GM13976 (cell line): ENCODE measurements at regions not wholly inside any gene's neighbourhood (a gene's known extent, or its start where the extent isn't known, plus 50 kb on each side); places are given as distances from the start of the nearest gene placed in this dataset.

Source experiments
- DNase-seq: peaks from one replicate; pipeline ENCODE4 v3.0.0; 2012; ENCODE audit warnings: low spot score
- in situ Hi-C: fragments of 300-500 bp; cut with MboI; formaldehyde crosslinking; loops from one replicate; pipeline ENCODE4 v1.12.0; 2022; ENCODE audit warnings: low sequenced_read_pairs, mixed read lengths, inconsistent platforms; ENCODE audit not compliant: unreplicated experiment
- TF ChIP-seq, protein P1 (sequence below): IDR thresholded peaks from 2 replicates; pipeline ENCODE4 v1.5.1; 2012; ENCODE audit warnings: borderline replicate concordance, mild to moderate bottlenecking; ENCODE audit not compliant: insufficient read depth; ENCODE audit errors: extremely low read depth, missing control alignments, control extremely low read depth

DNA sequence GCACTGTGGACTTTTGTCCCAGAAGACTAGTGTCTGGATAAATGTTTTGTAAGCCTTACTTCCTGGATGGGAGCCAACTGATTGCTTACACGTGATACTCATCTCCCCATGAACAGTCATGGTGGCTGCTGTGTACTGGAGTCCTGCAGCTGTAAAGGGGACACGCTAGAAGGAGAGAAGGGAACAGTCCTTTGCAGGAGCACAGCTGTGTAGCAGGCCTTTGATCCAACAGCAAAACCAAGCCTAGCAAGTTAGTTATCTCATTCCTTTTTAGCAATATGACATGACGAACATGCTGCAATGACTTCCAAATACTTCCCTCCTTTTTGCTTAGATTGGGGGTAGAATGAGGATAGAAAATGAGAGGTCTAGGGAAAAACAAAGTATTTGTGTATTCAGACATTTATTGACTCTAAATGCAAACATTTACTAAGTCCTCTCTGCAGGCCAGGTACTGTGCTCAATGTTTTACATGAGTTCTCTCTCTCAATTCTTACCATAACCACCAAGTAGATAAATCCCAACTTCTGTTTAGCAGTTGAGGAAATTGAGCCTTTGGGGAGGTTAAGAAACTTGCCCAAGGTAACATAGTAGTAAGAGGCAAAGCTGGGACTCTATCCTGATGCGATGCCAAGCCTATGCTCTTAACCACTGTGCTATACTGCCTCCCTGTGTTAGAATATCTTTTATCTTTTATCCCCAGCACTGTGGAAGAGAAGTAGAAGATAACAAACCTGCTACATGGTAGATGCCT, 55.4 kb upstream of the CD28 start:
- no peak for DNase-seq
- in situ Hi-C loops = loop anchor here (25.0 kb wide), 1 partner anchor 164 kb away; no protein-coding TSS in a partner anchor
- TF ChIP-seq, protein P1, sequence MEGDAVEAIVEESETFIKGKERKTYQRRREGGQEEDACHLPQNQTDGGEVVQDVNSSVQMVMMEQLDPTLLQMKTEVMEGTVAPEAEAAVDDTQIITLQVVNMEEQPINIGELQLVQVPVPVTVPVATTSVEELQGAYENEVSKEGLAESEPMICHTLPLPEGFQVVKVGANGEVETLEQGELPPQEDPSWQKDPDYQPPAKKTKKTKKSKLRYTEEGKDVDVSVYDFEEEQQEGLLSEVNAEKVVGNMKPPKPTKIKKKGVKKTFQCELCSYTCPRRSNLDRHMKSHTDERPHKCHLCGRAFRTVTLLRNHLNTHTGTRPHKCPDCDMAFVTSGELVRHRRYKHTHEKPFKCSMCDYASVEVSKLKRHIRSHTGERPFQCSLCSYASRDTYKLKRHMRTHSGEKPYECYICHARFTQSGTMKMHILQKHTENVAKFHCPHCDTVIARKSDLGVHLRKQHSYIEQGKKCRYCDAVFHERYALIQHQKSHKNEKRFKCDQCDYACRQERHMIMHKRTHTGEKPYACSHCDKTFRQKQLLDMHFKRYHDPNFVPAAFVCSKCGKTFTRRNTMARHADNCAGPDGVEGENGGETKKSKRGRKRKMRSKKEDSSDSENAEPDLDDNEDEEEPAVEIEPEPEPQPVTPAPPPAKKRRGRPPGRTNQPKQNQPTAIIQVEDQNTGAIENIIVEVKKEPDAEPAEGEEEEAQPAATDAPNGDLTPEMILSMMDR = peak; percentile 13

DNA sequence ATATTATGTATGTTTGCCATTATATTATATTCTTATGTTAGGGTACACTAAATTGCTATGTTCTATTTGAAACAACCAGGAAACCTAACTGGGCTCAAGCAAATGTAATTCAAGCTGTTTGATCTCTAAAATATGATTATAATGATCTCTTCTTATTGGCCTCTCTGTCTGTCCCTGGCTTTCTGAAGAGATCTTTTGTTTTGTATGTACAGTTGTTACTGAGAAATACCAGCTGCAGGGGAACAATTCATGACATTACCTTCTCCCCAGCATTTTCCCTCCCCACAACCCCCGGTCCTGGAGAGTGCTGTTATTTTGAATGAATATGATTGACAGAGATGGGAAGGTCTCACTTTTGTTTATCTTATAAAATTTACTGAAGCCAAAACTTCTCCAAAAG, 54.8 kb upstream of the CD28 start:
- TF ChIP-seq, protein P1 = no peak
- in situ Hi-C loops = loop anchor here (25.0 kb wide), 1 partner anchor 164 kb away; no protein-coding TSS in a partner anchor
- no peak for DNase-seq

DNA sequence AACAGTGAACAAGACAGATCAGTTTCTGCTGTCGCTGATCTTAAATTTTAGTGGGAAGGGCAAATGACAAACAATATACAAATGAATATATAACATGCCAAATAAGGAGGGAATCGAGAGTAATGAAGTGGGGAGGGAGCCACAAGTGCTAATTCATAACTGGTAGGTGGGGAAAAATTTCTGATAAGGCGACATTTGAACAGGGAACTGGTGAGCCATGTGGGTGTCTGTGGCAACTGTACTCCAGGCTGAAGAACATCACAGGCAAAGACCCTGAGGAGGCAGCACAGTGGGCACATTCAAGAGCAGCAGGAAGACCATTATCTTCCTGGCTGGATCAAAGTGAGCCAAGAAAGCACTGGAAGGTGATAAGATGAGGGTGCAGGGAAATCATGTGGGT, 51.6 kb upstream of the CD28 start:
- TF ChIP-seq, protein P1 = no peak
- no peak for DNase-seq
- in situ Hi-C loops = loop anchor here (25.0 kb wide), 1 partner anchor 168 kb away; no protein-coding TSS in a partner anchor

DNA sequence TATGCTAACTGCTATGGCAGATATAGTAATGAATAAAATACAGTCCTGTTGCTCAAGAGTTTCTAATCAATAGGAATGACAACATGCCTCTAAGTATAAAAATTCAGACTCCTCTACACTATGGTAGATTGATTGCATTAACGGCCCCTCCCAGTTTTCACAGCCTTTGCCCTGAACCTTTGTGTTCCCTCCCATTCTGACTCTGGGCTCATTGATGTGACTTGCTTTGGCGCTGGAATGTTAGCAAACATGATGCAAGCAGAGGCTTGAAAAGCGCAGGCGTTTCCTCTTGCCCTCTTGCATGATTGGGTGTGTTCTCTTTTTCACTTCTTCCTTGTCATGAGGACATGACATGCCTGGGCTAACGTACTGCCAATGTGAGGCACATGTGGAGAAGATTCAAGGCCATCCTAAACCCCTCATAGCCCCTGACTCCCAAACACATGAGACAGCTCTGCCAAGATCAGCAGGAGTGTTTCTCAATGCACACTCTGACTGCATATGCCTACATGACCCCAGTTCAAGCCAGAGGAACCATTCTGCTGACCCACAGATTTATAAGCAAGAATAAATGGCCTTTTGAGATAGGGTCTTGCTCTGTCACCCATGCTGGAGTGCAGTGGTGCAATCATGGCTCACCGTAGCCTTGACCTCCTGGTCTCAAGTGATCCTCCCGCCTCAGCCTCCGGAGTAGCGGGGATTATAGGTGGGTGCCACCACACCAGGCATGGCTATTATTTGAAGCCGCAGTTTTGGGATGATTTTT, 49.7 kb upstream of the CD28 start:
- in situ Hi-C loops = loop anchor here (25.0 kb wide), 1 partner anchor 169 kb away; no protein-coding TSS in a partner anchor
- no peak for DNase-seq
- TF ChIP-seq, protein P1 = no peak
